ENCODE measurements at regions not wholly inside any gene's neighbourhood (a gene's known extent, or its start where the extent isn't known, plus 50 kb on each side); places are given as distances from the start of the nearest gene placed in this dataset.

DNA sequence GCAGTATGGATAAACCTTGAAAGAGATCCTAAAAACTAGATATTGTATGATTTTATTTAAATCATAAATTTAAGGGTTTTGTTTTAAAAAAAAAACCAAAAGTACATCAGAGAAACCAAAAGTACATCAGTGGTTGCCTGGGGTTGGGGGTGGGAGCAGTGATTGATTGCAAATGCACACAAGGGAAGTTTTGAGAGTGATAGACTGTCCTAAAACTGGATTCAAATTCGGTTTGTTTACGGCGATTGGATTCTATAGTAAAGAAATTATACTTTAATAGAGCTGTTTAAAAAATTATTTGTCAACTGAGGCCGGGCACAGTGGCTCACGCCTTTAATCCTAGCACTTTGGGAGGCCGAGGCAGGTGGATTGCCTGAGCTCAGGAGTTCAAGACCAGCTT, 179.8 kb downstream of the METTL4 start:
- H3K4me3 ChIP-seq (ENCODE audit: low read length) = no peak overlapping the region
- no peak for DNase-seq (ENCODE audit: low read depth)
- TF ChIP-seq, protein P1, sequence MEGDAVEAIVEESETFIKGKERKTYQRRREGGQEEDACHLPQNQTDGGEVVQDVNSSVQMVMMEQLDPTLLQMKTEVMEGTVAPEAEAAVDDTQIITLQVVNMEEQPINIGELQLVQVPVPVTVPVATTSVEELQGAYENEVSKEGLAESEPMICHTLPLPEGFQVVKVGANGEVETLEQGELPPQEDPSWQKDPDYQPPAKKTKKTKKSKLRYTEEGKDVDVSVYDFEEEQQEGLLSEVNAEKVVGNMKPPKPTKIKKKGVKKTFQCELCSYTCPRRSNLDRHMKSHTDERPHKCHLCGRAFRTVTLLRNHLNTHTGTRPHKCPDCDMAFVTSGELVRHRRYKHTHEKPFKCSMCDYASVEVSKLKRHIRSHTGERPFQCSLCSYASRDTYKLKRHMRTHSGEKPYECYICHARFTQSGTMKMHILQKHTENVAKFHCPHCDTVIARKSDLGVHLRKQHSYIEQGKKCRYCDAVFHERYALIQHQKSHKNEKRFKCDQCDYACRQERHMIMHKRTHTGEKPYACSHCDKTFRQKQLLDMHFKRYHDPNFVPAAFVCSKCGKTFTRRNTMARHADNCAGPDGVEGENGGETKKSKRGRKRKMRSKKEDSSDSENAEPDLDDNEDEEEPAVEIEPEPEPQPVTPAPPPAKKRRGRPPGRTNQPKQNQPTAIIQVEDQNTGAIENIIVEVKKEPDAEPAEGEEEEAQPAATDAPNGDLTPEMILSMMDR (conservative IDR thresholded peaks at IDR 0.05; ENCODE audit: low read length) = no peak

DNA sequence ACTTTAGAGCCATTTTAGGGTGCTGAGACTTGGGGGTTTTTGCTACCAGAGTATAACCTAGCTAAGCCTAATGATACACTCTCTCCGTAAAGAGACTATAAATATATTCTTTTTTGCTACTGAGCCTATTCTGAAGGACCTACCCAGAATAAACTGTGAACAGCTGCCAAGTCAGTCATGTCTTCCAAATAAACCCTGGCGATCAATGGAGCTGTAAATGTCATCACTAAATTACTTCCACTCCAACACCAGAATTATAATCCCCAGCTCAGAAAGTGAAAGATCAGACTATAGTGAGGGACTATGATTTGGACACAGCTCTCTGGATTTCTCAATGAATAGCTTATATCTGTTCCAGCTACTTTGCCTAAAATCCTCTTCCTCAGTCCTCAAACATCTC, 178.9 kb downstream of the METTL4 start:
- no peak for DNase-seq (ENCODE audit: low read depth)
- TF ChIP-seq, protein P1 (conservative IDR thresholded peaks at IDR 0.05; ENCODE audit: low read length) = no peak
- H3K4me3 ChIP-seq (ENCODE audit: low read length) = no peak overlapping the region

DNA sequence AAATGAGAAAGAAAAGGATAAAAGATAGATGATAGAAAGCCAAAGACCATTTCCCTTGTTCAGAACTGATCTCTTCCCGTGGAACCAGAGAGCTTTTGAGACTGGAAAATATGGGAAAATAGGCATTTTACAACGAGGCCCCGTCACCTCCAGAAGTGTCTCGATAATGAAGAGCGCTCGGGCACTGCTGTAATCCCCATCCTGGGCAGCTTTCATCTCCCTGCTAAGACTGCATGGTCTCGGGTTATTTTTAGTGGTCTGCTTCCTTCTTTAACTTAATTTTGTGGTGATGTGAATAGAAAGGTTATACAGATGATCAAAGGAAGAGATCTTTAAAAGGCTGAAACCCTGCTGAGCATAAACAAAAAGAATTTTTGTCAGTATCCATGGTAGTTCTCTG, 176.6 kb downstream of the METTL4 start:
- no peak for DNase-seq (ENCODE audit: low read depth)
- TF ChIP-seq, protein P1 (conservative IDR thresholded peaks at IDR 0.05; ENCODE audit: low read length) = no peak
- no peak overlapping the region for H3K4me3 ChIP-seq (ENCODE audit: low read length)

DNA sequence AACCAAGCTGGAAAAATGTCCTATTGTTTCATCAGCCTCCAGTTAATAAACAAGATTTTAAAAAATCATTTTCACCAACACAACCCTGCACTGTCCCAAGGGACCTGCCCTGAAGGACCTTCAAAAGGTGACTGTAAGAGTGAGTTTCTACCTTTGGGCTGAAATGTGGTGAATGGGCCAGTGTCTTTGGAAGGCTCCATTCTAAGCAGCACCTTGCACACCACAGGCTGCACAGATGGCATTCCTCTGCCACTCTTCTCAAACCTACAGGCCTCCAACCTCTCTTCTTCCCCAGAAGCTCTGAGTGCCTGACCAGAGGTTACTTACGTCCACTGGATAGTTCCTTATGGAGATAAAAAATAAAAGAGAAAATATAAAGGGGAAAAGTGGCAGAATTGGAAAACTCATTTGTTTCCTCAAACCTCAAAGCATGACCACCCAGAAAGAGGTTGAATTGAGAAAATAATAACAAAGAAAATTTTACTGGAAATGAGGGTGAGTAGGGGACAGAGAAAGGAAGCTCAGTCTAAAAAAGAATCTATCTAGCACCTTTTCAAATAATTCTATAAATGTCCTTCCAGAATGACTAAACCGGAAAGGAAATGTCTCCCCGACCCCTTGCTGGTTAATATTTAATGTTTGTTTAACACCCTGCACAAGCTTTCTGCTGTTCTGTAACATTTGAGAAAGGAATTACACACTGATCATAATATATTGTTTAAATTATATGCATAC, 175.7 kb downstream of the METTL4 start:
- no peak for DNase-seq (ENCODE audit: low read depth)
- no peak overlapping the region for H3K4me3 ChIP-seq (ENCODE audit: low read length)
- TF ChIP-seq, protein P1 (conservative IDR thresholded peaks at IDR 0.05; ENCODE audit: low read length) = no peak

DNA sequence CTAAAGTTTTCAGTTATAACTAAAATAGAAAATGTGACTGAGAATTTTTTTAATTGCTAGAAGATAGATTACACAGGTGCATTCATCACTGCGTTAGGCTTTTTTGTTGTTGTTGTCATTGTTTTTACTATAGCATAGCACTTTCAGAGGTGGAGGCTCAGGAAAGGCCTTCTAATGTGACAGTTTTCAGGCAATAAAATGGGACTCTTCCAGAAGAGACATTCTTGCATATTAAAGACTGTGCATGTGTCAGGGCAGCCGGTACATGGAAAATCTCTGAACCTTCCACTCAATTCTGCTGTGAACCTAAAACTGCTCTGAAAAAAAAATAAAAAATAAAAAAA, 175.2 kb downstream of the METTL4 start:
- no peak for DNase-seq (ENCODE audit: low read depth)
- no peak overlapping the region for H3K4me3 ChIP-seq (ENCODE audit: low read length)
- TF ChIP-seq, protein P1 (conservative IDR thresholded peaks at IDR 0.05; ENCODE audit: low read length) = no peak

DNA sequence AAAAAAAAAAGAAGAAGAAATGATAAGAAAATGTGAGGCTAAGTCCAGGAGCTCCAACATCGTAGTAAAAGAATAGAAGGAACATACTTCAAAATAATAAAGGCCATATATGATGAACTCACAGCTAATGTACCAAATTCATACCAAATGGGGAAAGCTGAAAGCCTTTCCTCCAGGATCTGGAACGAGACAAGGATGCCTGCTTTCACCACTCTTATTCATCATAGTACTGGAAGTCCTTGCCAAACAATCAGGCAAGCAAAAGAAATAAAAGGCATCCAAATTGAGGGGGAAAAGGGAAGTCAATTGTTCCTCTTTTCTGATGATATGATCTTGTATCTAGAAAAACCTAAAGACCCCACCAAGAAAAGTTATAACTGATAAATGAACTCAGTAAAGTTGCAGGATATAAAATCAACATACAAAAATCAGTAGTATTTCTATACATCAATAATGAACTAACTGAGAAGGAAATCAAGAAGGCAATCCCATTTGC, 170.6 kb downstream of the METTL4 start:
- TF ChIP-seq, protein P1 (conservative IDR thresholded peaks at IDR 0.05; ENCODE audit: low read length) = no peak
- DNase-seq (ENCODE audit: low read depth) = peak; percentile 8
- H3K4me3 ChIP-seq (ENCODE audit: low read length) = no peak overlapping the region

DNA sequence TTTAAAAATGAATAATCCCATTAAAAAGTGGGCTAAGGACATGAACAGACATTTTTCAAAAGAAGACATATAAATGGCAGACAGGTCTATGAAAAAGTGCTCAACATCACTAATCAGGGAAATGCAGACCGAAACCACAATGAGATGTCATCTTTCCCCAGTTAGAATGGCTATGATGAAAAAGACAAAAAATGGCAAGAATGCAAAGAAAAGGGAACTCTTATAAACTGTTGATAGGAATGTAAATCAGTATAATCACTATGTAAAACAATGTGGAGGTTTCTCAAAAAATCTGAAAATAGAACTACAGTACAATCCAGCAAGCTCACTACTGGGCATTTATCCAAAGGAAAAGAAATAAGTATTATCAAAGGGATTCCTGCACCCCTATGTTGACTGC, 169.2 kb downstream of the METTL4 start:
- TF ChIP-seq, protein P1 (conservative IDR thresholded peaks at IDR 0.05; ENCODE audit: low read length) = no peak

More for the DNA sequence above, 169.2 kb downstream of the METTL4 start:
- DNase-seq (ENCODE audit: low read depth) = peak; percentile 67
- H3K4me3 ChIP-seq (ENCODE audit: low read length) = no peak overlapping the region

All from AG10803 (cell line).